ENCODE measurements at regions not wholly inside any gene's neighbourhood (a gene's known extent, or its start where the extent isn't known, plus 50 kb on each side); places are given as distances from the start of the nearest gene placed in this dataset.

- DNase-seq = no peak
Measured at GRCh38 chr11:127255209-127255608, 254.6 kb upstream of the KIRREL3 start.

GRCh38 chr11:127252321-127252720 is 251.8 kb upstream of the KIRREL3 start:
- no peak for DNase-seq

- no peak for DNase-seq
Measured at GRCh38 chr11:127249576-127249975, 249.0 kb upstream of the KIRREL3 start.

- no peak for DNase-seq
Measured at GRCh38 chr11:127248476-127248875, 247.9 kb upstream of the KIRREL3 start.

GRCh38 chr11:127247261-127247851 is 246.8 kb upstream of the KIRREL3 start:
- no peak for DNase-seq

- no peak for DNase-seq
Measured at GRCh38 chr11:127242676-127243075, 242.1 kb upstream of the KIRREL3 start.

GRCh38 chr11:127238321-127238720 is 237.8 kb upstream of the KIRREL3 start:
- no peak for DNase-seq

- no peak for DNase-seq
Measured at GRCh38 chr11:127236776-127237175, 236.2 kb upstream of the KIRREL3 start.

- DNase-seq = no peak
Measured at GRCh38 chr11:127233998-127234397, 233.4 kb upstream of the KIRREL3 start.

- no peak for DNase-seq
Measured at GRCh38 chr11:127230392-127230791, 229.8 kb upstream of the KIRREL3 start.

- DNase-seq = no peak
Measured at GRCh38 chr11:127226949-127227348, 226.4 kb upstream of the KIRREL3 start.

- no peak for DNase-seq
Measured at GRCh38 chr11:127226380-127226779, 225.8 kb upstream of the KIRREL3 start.

GRCh38 chr11:127225619-127226018 is 225.0 kb upstream of the KIRREL3 start:
- DNase-seq = no peak

GRCh38 chr11:127224276-127224675 is 223.7 kb upstream of the KIRREL3 start:
- DNase-seq = no peak

- no peak for DNase-seq
Measured at GRCh38 chr11:127223633-127224032, 223.1 kb upstream of the KIRREL3 start.

- no peak for DNase-seq
Measured at GRCh38 chr11:127223026-127223425, 222.5 kb upstream of the KIRREL3 start.

- DNase-seq = no peak
Measured at GRCh38 chr11:127219704-127220103, 219.1 kb upstream of the KIRREL3 start.

- no peak for DNase-seq
Measured at GRCh38 chr11:127218275-127218608, 217.7 kb upstream of the KIRREL3 start.

GRCh38 chr11:127217452-127218274 is 217.1 kb upstream of the KIRREL3 start:
- DNase-seq = no peak

GRCh38 chr11:127205688-127206217 is 205.2 kb upstream of the KIRREL3 start:
- DNase-seq = no peak

- no peak for DNase-seq
Measured at GRCh38 chr11:127203490-127203889, 202.9 kb upstream of the KIRREL3 start.

- DNase-seq = no peak
Measured at GRCh38 chr11:127202105-127202504, 201.5 kb upstream of the KIRREL3 start.

GRCh38 chr11:127199306-127199801 is 198.8 kb upstream of the KIRREL3 start:
- DNase-seq = no peak

- no peak for DNase-seq
Measured at GRCh38 chr11:127195501-127196120, 195.0 kb upstream of the KIRREL3 start.
